ENCODE measurements at regions not wholly inside any gene's neighbourhood (a gene's known extent, or its start where the extent isn't known, plus 50 kb on each side); places are given as distances from the start of the nearest gene placed in this dataset.

GRCh38 chr6:133632206-133632605 lies 256.7 kb upstream of the TCF21 start:
- no peak for DNase-seq

GRCh38 chr6:133632906-133633305 lies 256.0 kb upstream of the TCF21 start:
- DNase-seq: no peak

GRCh38 chr6:133634474-133634873 lies 254.4 kb upstream of the TCF21 start:
- no peak for DNase-seq

- DNase-seq: no peak
Measured at GRCh38 chr6:133635447-133635846, 253.5 kb upstream of the TCF21 start.

- DNase-seq: no peak
Measured at GRCh38 chr6:133637436-133637835, 251.5 kb upstream of the TCF21 start.

- DNase-seq: no peak
Measured at GRCh38 chr6:133637874-133638273, 251.0 kb upstream of the TCF21 start.

GRCh38 chr6:133641104-133641503 lies 247.8 kb upstream of the TCF21 start:
- DNase-seq: no peak

GRCh38 chr6:133644548-133644891 lies 244.4 kb upstream of the TCF21 start:
- no peak for DNase-seq

- DNase-seq: no peak
Measured at GRCh38 chr6:133644892-133645619, 243.9 kb upstream of the TCF21 start.

- DNase-seq: no peak
Measured at GRCh38 chr6:133645966-133646740, 242.8 kb upstream of the TCF21 start.

GRCh38 chr6:133648581-133648980 lies 240.3 kb upstream of the TCF21 start:
- DNase-seq: no peak

- DNase-seq: no peak
Measured at GRCh38 chr6:133671376-133671775, 217.5 kb upstream of the TCF21 start.

GRCh38 chr6:133673056-133673455 lies 215.9 kb upstream of the TCF21 start:
- DNase-seq: no peak

GRCh38 chr6:133674661-133675060 lies 214.3 kb upstream of the TCF21 start:
- DNase-seq: no peak

- no peak for DNase-seq
Measured at GRCh38 chr6:133680994-133681393, 207.9 kb upstream of the TCF21 start.

GRCh38 chr6:133681891-133682290 lies 207.0 kb upstream of the TCF21 start:
- no peak for DNase-seq

GRCh38 chr6:133682506-133683307 lies 206.2 kb upstream of the TCF21 start:
- no peak for DNase-seq

GRCh38 chr6:133683308-133683580 lies 205.7 kb upstream of the TCF21 start:
- no peak for DNase-seq

- DNase-seq: no peak
Measured at GRCh38 chr6:133683606-133684005, 205.3 kb upstream of the TCF21 start.

GRCh38 chr6:133688705-133689492 lies 200.0 kb upstream of the TCF21 start:
- DNase-seq: no peak

GRCh38 chr6:133689863-133690262 lies 199.1 kb upstream of the TCF21 start:
- DNase-seq: no peak

GRCh38 chr6:133693565-133693964 lies 195.3 kb upstream of the TCF21 start:
- DNase-seq: no peak

GRCh38 chr6:133697185-133697584 lies 191.7 kb upstream of the TCF21 start:
- DNase-seq: no peak

All from CD4-positive, alpha-beta T cell treated with Interleukin-12 subunit alpha and Interleukin-12 subunit beta, for 1 hour (primary cell).